Osteocyte (in vitro differentiated cells): ENCODE measurements at regions not wholly inside any gene's neighbourhood (a gene's known extent, or its start where the extent isn't known, plus 50 kb on each side); places are given as distances from the start of the nearest gene placed in this dataset.

Experiments
- DNase-seq: peaks from one replicate; pipeline ENCODE4 v3.0.0; 2021; ENCODE audit warnings: mixed read lengths; ENCODE audit not compliant: unreplicated experiment; ENCODE audit errors: extremely low spot score
- H3K27ac Mint-ChIP-seq: one replicate; pipeline ENCODE4 v1.8.0; 2021; ENCODE audit warnings: mild to moderate bottlenecking, mixed read lengths; ENCODE audit not compliant: unreplicated experiment
- H3K27me3 Mint-ChIP-seq: one replicate; pipeline ENCODE4 v1.8.0; 2021; ENCODE audit warnings: mixed read lengths; ENCODE audit not compliant: unreplicated experiment
- H3K36me3 Mint-ChIP-seq: one replicate; pipeline ENCODE4 v1.8.0; 2021; ENCODE audit warnings: mixed read lengths; ENCODE audit not compliant: unreplicated experiment
- H3K4me1 Mint-ChIP-seq: one replicate; pipeline ENCODE4 v1.8.0; 2021; ENCODE audit warnings: mixed read lengths; ENCODE audit not compliant: unreplicated experiment
- H3K4me3 Mint-ChIP-seq: one replicate; pipeline ENCODE4 v1.8.0; 2021; ENCODE audit warnings: mild to moderate bottlenecking, moderate library complexity, mixed read lengths; ENCODE audit not compliant: unreplicated experiment
- H3K9me3 Mint-ChIP-seq: one replicate; pipeline ENCODE4 v1.8.0; 2021; ENCODE audit warnings: mixed read lengths; ENCODE audit not compliant: unreplicated experiment
- CTCF ChIP-seq: fragments of 200-600 bp; sonication (generic); IDR thresholded peaks from 2 replicates; pipeline ENCODE4 v1.5.0; 2021; ENCODE audit warnings: antibody characterized with exemption, mild to moderate bottlenecking, moderate library complexity

GRCh38 chr6:106761160-106761559, 131.8 kb downstream of the QRSL1 start:
- TF ChIP-seq CTCF, result no peak
- Mint-ChIP-seq H3K4me3 (no peak overlapping the region), H3K36me3 (no peaks in the 10 kb centered on the region), H3K27ac (no peak overlapping the region), H3K9me3 (peaks cover 15% of the 10 kb centered on the region), H3K27me3 (peaks cover 4% of the 10 kb centered on the region), H3K4me1 (no peaks in the 10 kb centered on the region)
- no peak for DNase-seq

- Mint-ChIP-seq H3K27ac (no peak overlapping the region), H3K9me3 (peaks cover 15% of the 10 kb centered on the region), H3K4me3 (no peak overlapping the region), H3K27me3 (peaks cover 4% of the 10 kb centered on the region), H3K36me3 (no peaks in the 10 kb centered on the region), H3K4me1 (no peaks in the 10 kb centered on the region)
- no peak for TF ChIP-seq CTCF
- DNase-seq, result no peak
Observed at GRCh38 chr6:106759112-106759511, 129.7 kb downstream of the QRSL1 start.

GRCh38 chr6:106757722-106758467, 128.5 kb downstream of the QRSL1 start:
- H3K9me3 Mint-ChIP-seq, result peaks cover 15% of the 10 kb centered on the region
- no peak overlapping the region for H3K27ac Mint-ChIP-seq
- no peak overlapping the region for H3K4me3 Mint-ChIP-seq
- no peak for DNase-seq
- TF ChIP-seq CTCF, result no peak
- H3K27me3 Mint-ChIP-seq, result peaks cover 10% of the 10 kb centered on the region
- no peaks in the 10 kb centered on the region for H3K4me1 Mint-ChIP-seq
- H3K36me3 Mint-ChIP-seq, result no peaks in the 10 kb centered on the region

- Mint-ChIP-seq H3K27me3 (peaks cover 14% of the 10 kb centered on the region), H3K36me3 (no peaks in the 10 kb centered on the region), H3K27ac (no peak overlapping the region), H3K9me3 (peaks cover 15% of the 10 kb centered on the region), H3K4me1 (no peaks in the 10 kb centered on the region), H3K4me3 (no peak overlapping the region)
- TF ChIP-seq CTCF, result no peak
- no peak for DNase-seq
Observed at GRCh38 chr6:106757267-106757666, 127.9 kb downstream of the QRSL1 start.

GRCh38 chr6:106754215-106754614, 124.8 kb downstream of the QRSL1 start:
- peaks cover 17% of the 10 kb centered on the region for H3K27me3 Mint-ChIP-seq
- no peaks in the 10 kb centered on the region for H3K4me1 Mint-ChIP-seq
- DNase-seq, result no peak
- H3K27ac Mint-ChIP-seq, result no peak overlapping the region
- no peaks in the 10 kb centered on the region for H3K36me3 Mint-ChIP-seq
- TF ChIP-seq CTCF, result no peak
- H3K9me3 Mint-ChIP-seq, result peaks cover 3% of the 10 kb centered on the region
- H3K4me3 Mint-ChIP-seq, result no peak overlapping the region
